Gastrocnemius medialis (tissue), 4 donors: ENCODE measurements at regions not wholly inside any gene's neighbourhood (a gene's known extent, or its start where the extent isn't known, plus 50 kb on each side); places are given as distances from the start of the nearest gene placed in this dataset.

Source experiments
- POLR2A ChIP-seq, 2 donors: fragments of 450-650 bp; IDR thresholded peaks; one replicate each; pipeline ENCODE4 v1.6.1; 2017; ENCODE audit warnings: antibody characterized with exemption in 2 of 2, mild to moderate bottlenecking in 2 of 2, moderate library complexity in 2 of 2
- TF ChIP-seq, protein P1 (sequence below), 5 experiments: fragments of 450-650 bp in 3 of 5; fragments of 200-600 bp in 2 of 5; sonication (generic) in 2 of 5; IDR thresholded peaks in 4 of 5; conservative IDR thresholded peaks in 1 of 5; 1 replicate in 4 of 5; 2 replicates in 1 of 5; pipeline ENCODE4 v1.5.1; 2016 to 2019; ENCODE audit warnings: antibody characterized with exemption in 5 of 5, mild to moderate bottlenecking in 3 of 5, moderate library complexity in 3 of 5

DNA sequence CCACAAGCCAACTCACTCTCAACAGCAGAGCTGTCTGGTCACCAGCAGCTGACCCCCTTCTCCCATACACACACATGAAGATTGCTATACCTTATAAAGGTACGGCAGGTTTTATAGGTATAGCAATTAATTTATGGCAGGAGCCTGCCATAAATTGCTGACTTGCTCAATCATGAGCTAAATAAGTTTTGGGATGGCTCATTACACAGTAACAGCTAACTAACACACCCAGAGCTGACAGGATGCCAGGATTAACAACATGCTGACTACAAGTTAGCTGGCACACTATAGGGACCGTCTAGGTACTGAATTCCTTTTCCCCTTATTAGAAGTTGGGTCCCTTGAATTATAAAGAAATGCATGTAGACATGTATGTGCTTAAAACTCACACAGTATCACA lies 150.3 kb upstream of the KCNJ18 start:
- TF ChIP-seq, protein P1, sequence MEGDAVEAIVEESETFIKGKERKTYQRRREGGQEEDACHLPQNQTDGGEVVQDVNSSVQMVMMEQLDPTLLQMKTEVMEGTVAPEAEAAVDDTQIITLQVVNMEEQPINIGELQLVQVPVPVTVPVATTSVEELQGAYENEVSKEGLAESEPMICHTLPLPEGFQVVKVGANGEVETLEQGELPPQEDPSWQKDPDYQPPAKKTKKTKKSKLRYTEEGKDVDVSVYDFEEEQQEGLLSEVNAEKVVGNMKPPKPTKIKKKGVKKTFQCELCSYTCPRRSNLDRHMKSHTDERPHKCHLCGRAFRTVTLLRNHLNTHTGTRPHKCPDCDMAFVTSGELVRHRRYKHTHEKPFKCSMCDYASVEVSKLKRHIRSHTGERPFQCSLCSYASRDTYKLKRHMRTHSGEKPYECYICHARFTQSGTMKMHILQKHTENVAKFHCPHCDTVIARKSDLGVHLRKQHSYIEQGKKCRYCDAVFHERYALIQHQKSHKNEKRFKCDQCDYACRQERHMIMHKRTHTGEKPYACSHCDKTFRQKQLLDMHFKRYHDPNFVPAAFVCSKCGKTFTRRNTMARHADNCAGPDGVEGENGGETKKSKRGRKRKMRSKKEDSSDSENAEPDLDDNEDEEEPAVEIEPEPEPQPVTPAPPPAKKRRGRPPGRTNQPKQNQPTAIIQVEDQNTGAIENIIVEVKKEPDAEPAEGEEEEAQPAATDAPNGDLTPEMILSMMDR (IDR thresholded peaks at IDR 0.05 in 4 of 5, conservative IDR thresholded peaks at IDR 0.05 in 1 of 5), result no peak
- no peak for TF ChIP-seq POLR2A (IDR thresholded peaks at IDR 0.05)
